Pancreas (tissue), 10 donors: ENCODE measurements at regions not wholly inside any gene's neighbourhood (a gene's known extent, or its start where the extent isn't known, plus 50 kb on each side); places are given as distances from the start of the nearest gene placed in this dataset.

Source experiments
- ATAC-seq, 4 donors: fragments of 200-7000 bp; cut with Tn5 transposase; one replicate each; pipeline versions ENCODE4 v1.8.0 to v1.9.1; 2020; ENCODE audit warnings: mild to moderate bottlenecking in 4 of 4, moderate library complexity in 4 of 4
- DNase-seq, 6 donors: peaks; one replicate each; pipeline ENCODE4 v3.0.0-alpha.2; 2020
- FAIRE-seq: peaks from 2 replicates; lab custom pipeline; 2012; peaks lifted over from hg19 to GRCh38; lab: Jason Lieb, UNC
- H3K27ac ChIP-seq, 4 donors: fragments of 200-600 bp; sonication (generic); 1 replicate in 3 of 4; 2 replicates in 1 of 4; pipeline versions ENCODE4 v1.5.0 to v1.8.0; 2020
- H3K27me3 ChIP-seq, 4 donors: fragments of 200-600 bp; one replicate each; pipeline ENCODE4 v1.8.0; 2021
- H3K36me3 ChIP-seq, 3 donors: fragments of 200-600 bp; sonication (generic) in 1 of 3; one replicate each; pipeline versions ENCODE4 v1.5.0 to v1.8.0; 2020 to 2021
- H3K4me1 ChIP-seq, 3 donors: fragments of 200-600 bp; one replicate each; pipeline ENCODE4 v1.8.0; 2021
- H3K4me3 ChIP-seq, 4 donors: fragments of 200-600 bp; sonication (generic) in 2 of 4; one replicate each; pipeline versions ENCODE4 v1.5.0 to v1.8.0; 2020 to 2021
- H3K9me3 ChIP-seq, 4 donors: fragments of 200-600 bp; one replicate each; pipeline ENCODE4 v1.8.0; 2021
- WGBS, 2 donors: extraction: QIAGEN DNeasy Blood & Tissue Kit; methylation state at CpG; one replicate each; pipeline ENCODE4 v1.1.7; 2013; 5-methylcytosine and 5-hydroxymethylcytosine counted together
- intact Hi-C, 3 donors: fragments of 100-400 bp; cut with DNase I; formaldehyde crosslinking; loops; one replicate each; pipeline versions ENCODE4 v1.11.1 to v1.14.2; 2022
- TF ChIP-seq, protein P1 (sequence below), 4 donors: fragments of 200-600 bp; sonication (generic) in 3 of 4; IDR thresholded peaks; one replicate each; pipeline versions ENCODE4 v1.5.0 to v1.8.0; 2021; ENCODE audit warnings: antibody characterized with exemption in 4 of 4
- donor health status: healthy with polysubstance abuse.
- donor health status: DM: no; HTN: no; CAD: no; lungs with moderate emphysema.
- donor health status: DM: no; HTN: no; CAD: no.
- donor health status: control.
- donor health status: control.
- donor health status: Bipolar disorder and iron deficiency.
- donor health status: DM: yes; HTN: yes; CAD: no.
- donor health status: DM: no; HTN: no; CAD: no.
- donor health status: DM: no; HTN: no; CAD: no.
- donor health status: DM: yes; HTN: yes; CAD: no.

- Histone ChIP-seq H3K27me3 (no peaks in the 10 kb centered on the region), H3K4me3 (no peak overlapping the region), H3K9me3 (no peaks in the 10 kb centered on the region), H3K36me3 (no peaks in the 10 kb centered on the region), H3K4me1 (no peaks in the 10 kb centered on the region), H3K27ac (no peak overlapping the region)
- no peak for ATAC-seq
- DNase-seq = no peak
- no peak for FAIRE-seq
- intact Hi-C loops = no loop called here
- TF ChIP-seq, protein P1, sequence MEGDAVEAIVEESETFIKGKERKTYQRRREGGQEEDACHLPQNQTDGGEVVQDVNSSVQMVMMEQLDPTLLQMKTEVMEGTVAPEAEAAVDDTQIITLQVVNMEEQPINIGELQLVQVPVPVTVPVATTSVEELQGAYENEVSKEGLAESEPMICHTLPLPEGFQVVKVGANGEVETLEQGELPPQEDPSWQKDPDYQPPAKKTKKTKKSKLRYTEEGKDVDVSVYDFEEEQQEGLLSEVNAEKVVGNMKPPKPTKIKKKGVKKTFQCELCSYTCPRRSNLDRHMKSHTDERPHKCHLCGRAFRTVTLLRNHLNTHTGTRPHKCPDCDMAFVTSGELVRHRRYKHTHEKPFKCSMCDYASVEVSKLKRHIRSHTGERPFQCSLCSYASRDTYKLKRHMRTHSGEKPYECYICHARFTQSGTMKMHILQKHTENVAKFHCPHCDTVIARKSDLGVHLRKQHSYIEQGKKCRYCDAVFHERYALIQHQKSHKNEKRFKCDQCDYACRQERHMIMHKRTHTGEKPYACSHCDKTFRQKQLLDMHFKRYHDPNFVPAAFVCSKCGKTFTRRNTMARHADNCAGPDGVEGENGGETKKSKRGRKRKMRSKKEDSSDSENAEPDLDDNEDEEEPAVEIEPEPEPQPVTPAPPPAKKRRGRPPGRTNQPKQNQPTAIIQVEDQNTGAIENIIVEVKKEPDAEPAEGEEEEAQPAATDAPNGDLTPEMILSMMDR (IDR thresholded peaks at IDR 0.05) = no peak
- 68 to 79% methylated on average over 2 of the region's 2 CpGs for WGBS, 2 donors
Measured at GRCh38 chr20:55406891-55407290, 598.4 kb downstream of the CBLN4 start.

DNA sequence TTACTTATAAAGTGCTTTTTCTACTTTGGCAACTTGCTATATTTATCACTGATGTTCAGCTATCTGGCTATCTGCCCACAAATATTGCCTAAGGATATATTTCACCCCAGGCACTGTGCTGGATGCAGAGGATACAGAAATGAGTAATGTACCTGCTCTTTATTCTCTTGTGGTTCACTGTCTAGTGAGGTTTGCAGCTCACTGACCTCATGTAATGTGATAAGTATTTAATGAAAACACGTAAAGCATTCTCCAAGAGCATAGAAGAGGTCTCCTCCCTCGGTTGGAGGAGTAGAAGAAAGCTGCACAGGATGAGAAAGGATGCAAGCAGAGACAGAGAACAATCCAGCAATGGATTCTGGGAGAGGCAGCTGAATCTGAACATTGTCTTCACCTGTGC is 610.7 kb downstream of the CBLN4 start:
- ATAC-seq (no peak), DNase-seq (no peak), FAIRE-seq (no peak)
- Histone ChIP-seq H3K27ac (no peak overlapping the region), H3K4me3 (no peak overlapping the region), H3K4me1 (no peaks in the 10 kb centered on the region), H3K27me3 (no peaks in the 10 kb centered on the region), H3K9me3 (no peaks in the 10 kb centered on the region), H3K36me3 (no peaks in the 10 kb centered on the region)
- intact Hi-C loops = no loop called here
- TF ChIP-seq, protein P1 (IDR thresholded peaks at IDR 0.05) = no peak
- 39 to 42% methylated on average over 2 of the region's 2 CpGs for WGBS, 2 donors

GRCh38 chr20:55390791-55391190 is 614.5 kb downstream of the CBLN4 start:
- intact Hi-C loops = no loop called here
- no peaks in the 10 kb centered on the region for H3K9me3 ChIP-seq
- ATAC-seq (no peak), FAIRE-seq (no peak), DNase-seq (no peak)
- no peak overlapping the region for H3K4me3 ChIP-seq
- TF ChIP-seq, protein P1 (IDR thresholded peaks at IDR 0.05) = no peak
- no peak overlapping the region for H3K27ac ChIP-seq
- no peaks in the 10 kb centered on the region for H3K36me3 ChIP-seq
- WGBS, 2 donors = 25 to 28% methylated on average over 4 of the region's 4 CpGs
- no peaks in the 10 kb centered on the region for H3K4me1 ChIP-seq
- no peaks in the 10 kb centered on the region for H3K27me3 ChIP-seq

- Histone ChIP-seq H3K4me1 (no peaks in the 10 kb centered on the region), H3K27me3 (no peaks in the 10 kb centered on the region), H3K9me3 (no peaks in the 10 kb centered on the region), H3K4me3 (no peak overlapping the region), H3K27ac (no peak overlapping the region), H3K36me3 (no peaks in the 10 kb centered on the region)
- intact Hi-C loops = no loop called here
- TF ChIP-seq, protein P1 (IDR thresholded peaks at IDR 0.05) = no peak
- FAIRE-seq (no peak), ATAC-seq (no peak), DNase-seq (no peak)
- WGBS, 2 donors = 54 to 76% methylated on average over 1 of the region's 1 CpG
Measured at GRCh38 chr20:55386686-55387085, 618.6 kb downstream of the CBLN4 start.

GRCh38 chr20:55375920-55376319 is 629.4 kb downstream of the CBLN4 start:
- H3K4me3 ChIP-seq = no peak overlapping the region
- intact Hi-C loops = no loop called here
- TF ChIP-seq, protein P1 (IDR thresholded peaks at IDR 0.05) = no peak
- no peak overlapping the region for H3K27ac ChIP-seq
- no peak for DNase-seq
- no peaks in the 10 kb centered on the region for H3K36me3 ChIP-seq
- no peak for FAIRE-seq
- H3K27me3 ChIP-seq = no peaks in the 10 kb centered on the region
- no peak for ATAC-seq
- no peaks in the 10 kb centered on the region for H3K4me1 ChIP-seq
- 49 to 51% methylated on average over 10 of the region's 10 CpGs for WGBS, 2 donors
- H3K9me3 ChIP-seq = no peaks in the 10 kb centered on the region
